Liver (tissue), 3 donors: ENCODE measurements at regions not wholly inside any gene's neighbourhood (a gene's known extent, or its start where the extent isn't known, plus 50 kb on each side); places are given as distances from the start of the nearest gene placed in this dataset.

Experiments used
- EGR1 ChIP-seq, 2 donors: IDR thresholded peaks; 2 replicates each; pipeline ENCODE4 v1.6.1; 2016 to 2018; ENCODE audit warnings: antibody characterized with exemption in 2 of 2, low read depth in 2 of 2
- FOXA1 ChIP-seq: IDR thresholded peaks from 2 replicates; pipeline ENCODE4 v1.6.1; 2016; ENCODE audit warnings: antibody characterized with exemption
- FOXA2 ChIP-seq: IDR thresholded peaks from 2 replicates; pipeline ENCODE4 v1.6.1; 2016; ENCODE audit warnings: antibody characterized with exemption
- HNF4G ChIP-seq: IDR thresholded peaks from 2 replicates; pipeline ENCODE4 v1.6.1; 2016; ENCODE audit warnings: antibody characterized with exemption
- JUND ChIP-seq, 2 donors: IDR thresholded peaks; 2 replicates each; pipeline ENCODE4 v1.6.1; 2016; ENCODE audit warnings: antibody characterized with exemption in 2 of 2
- RAD21 ChIP-seq, 2 donors: IDR thresholded peaks; 2 replicates each; pipeline ENCODE4 v1.6.1; 2016; ENCODE audit warnings: antibody characterized with exemption in 2 of 2, mild to moderate bottlenecking in 2 of 2
- SP1 ChIP-seq: IDR thresholded peaks from 2 replicates; pipeline ENCODE4 v1.6.1; 2018; ENCODE audit warnings: antibody characterized with exemption, mild to moderate bottlenecking
- TAF1 ChIP-seq: conservative IDR thresholded peaks from 2 replicates; pipeline ENCODE4 v1.6.1; 2016; ENCODE audit warnings: antibody characterized with exemption, mild to moderate bottlenecking
- TF ChIP-seq, protein P1 (sequence below): fragments of 150-350 bp; IDR thresholded peaks from 2 replicates; pipeline ENCODE4 v1.5.1; 2017; ENCODE audit warnings: improper control_type of control experiment, low read depth, low read length; ENCODE audit not compliant: missing input control
- TF ChIP-seq, protein P2 (sequence below): IDR thresholded peaks from 2 replicates; pipeline ENCODE4 v1.6.1; 2016; ENCODE audit warnings: antibody characterized with exemption
- TF ChIP-seq, protein P3 (sequence below): IDR thresholded peaks from 2 replicates; pipeline ENCODE4 v1.6.1; 2016; ENCODE audit warnings: antibody characterized with exemption, mild to moderate bottlenecking
- TF ChIP-seq, protein P4 (sequence below): IDR thresholded peaks from 2 replicates; pipeline ENCODE4 v1.6.1; 2016; ENCODE audit warnings: antibody characterized with exemption
- TF ChIP-seq, protein P5 (sequence below): IDR thresholded peaks from 2 replicates; pipeline ENCODE4 v1.6.1; 2016; ENCODE audit warnings: antibody characterized with exemption
- donor health status: healthy.
- donor health status: healthy.

DNA sequence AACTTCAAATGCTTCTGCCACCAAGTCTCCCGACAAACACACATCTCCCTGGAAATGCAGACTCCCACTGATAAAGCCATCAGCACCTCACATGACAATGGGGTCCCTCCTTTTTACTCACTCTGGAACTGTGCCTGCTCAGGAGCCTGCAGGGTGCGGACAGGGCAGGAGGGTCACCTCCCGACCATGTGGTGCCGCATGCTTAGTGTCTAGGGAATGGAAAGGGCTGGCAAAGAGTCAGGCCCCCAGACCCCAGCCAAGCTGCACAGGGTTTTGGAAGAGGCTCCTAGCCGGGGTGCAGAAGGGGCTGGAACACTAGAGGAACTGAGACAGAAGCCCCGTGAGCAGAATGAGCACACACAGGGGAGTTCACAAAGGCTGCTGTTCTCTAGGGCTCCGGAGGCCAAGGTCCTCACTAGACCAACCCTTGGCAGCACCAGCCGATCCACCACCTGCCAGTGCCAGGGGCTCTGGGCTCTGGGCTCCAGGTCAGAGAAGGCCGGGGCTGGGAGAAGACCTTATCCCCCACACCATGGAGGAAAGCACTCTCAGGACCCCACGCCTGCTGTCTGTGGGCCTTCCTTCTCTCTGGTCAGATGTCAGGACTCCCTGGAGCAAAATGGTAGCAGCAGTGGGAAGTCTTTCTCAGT is 125.1 kb upstream of the FGF3 start:
- no peak for TF ChIP-seq TAF1
- TF ChIP-seq, protein P1, sequence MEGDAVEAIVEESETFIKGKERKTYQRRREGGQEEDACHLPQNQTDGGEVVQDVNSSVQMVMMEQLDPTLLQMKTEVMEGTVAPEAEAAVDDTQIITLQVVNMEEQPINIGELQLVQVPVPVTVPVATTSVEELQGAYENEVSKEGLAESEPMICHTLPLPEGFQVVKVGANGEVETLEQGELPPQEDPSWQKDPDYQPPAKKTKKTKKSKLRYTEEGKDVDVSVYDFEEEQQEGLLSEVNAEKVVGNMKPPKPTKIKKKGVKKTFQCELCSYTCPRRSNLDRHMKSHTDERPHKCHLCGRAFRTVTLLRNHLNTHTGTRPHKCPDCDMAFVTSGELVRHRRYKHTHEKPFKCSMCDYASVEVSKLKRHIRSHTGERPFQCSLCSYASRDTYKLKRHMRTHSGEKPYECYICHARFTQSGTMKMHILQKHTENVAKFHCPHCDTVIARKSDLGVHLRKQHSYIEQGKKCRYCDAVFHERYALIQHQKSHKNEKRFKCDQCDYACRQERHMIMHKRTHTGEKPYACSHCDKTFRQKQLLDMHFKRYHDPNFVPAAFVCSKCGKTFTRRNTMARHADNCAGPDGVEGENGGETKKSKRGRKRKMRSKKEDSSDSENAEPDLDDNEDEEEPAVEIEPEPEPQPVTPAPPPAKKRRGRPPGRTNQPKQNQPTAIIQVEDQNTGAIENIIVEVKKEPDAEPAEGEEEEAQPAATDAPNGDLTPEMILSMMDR, result no peak
- no peak for TF ChIP-seq EGR1 (IDR thresholded peaks at IDR 0.05; ENCODE audit: low read depth in 2 of 2)
- TF ChIP-seq, protein P2, sequence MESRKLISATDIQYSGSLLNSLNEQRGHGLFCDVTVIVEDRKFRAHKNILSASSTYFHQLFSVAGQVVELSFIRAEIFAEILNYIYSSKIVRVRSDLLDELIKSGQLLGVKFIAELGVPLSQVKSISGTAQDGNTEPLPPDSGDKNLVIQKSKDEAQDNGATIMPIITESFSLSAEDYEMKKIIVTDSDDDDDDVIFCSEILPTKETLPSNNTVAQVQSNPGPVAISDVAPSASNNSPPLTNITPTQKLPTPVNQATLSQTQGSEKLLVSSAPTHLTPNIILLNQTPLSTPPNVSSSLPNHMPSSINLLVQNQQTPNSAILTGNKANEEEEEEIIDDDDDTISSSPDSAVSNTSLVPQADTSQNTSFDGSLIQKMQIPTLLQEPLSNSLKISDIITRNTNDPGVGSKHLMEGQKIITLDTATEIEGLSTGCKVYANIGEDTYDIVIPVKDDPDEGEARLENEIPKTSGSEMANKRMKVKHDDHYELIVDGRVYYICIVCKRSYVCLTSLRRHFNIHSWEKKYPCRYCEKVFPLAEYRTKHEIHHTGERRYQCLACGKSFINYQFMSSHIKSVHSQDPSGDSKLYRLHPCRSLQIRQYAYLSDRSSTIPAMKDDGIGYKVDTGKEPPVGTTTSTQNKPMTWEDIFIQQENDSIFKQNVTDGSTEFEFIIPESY, result no peak
- no peak for TF ChIP-seq FOXA2
- TF ChIP-seq RAD21 (IDR thresholded peaks at IDR 0.05), result no peak
- TF ChIP-seq, protein P3, sequence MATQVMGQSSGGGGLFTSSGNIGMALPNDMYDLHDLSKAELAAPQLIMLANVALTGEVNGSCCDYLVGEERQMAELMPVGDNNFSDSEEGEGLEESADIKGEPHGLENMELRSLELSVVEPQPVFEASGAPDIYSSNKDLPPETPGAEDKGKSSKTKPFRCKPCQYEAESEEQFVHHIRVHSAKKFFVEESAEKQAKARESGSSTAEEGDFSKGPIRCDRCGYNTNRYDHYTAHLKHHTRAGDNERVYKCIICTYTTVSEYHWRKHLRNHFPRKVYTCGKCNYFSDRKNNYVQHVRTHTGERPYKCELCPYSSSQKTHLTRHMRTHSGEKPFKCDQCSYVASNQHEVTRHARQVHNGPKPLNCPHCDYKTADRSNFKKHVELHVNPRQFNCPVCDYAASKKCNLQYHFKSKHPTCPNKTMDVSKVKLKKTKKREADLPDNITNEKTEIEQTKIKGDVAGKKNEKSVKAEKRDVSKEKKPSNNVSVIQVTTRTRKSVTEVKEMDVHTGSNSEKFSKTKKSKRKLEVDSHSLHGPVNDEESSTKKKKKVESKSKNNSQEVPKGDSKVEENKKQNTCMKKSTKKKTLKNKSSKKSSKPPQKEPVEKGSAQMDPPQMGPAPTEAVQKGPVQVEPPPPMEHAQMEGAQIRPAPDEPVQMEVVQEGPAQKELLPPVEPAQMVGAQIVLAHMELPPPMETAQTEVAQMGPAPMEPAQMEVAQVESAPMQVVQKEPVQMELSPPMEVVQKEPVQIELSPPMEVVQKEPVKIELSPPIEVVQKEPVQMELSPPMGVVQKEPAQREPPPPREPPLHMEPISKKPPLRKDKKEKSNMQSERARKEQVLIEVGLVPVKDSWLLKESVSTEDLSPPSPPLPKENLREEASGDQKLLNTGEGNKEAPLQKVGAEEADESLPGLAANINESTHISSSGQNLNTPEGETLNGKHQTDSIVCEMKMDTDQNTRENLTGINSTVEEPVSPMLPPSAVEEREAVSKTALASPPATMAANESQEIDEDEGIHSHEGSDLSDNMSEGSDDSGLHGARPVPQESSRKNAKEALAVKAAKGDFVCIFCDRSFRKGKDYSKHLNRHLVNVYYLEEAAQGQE, result no peak
- TF ChIP-seq, protein P4, sequence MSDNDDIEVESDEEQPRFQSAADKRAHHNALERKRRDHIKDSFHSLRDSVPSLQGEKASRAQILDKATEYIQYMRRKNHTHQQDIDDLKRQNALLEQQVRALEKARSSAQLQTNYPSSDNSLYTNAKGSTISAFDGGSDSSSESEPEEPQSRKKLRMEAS, result no peak
- TF ChIP-seq FOXA1, result no peak
- TF ChIP-seq JUND (IDR thresholded peaks at IDR 0.05), result no peak
- TF ChIP-seq SP1, result no peak
- TF ChIP-seq, protein P5, sequence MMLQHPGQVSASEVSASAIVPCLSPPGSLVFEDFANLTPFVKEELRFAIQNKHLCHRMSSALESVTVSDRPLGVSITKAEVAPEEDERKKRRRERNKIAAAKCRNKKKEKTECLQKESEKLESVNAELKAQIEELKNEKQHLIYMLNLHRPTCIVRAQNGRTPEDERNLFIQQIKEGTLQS, result no peak
- TF ChIP-seq HNF4G, result no peak
